ENCODE measurements at regions not wholly inside any gene's neighbourhood (a gene's known extent, or its start where the extent isn't known, plus 50 kb on each side); places are given as distances from the start of the nearest gene placed in this dataset.
"Not testable (repeated sequence)": the region's sequence is repeated elsewhere in the genome, so short reads cannot be mapped to it uniquely, and the experiment has no call there.

DNA sequence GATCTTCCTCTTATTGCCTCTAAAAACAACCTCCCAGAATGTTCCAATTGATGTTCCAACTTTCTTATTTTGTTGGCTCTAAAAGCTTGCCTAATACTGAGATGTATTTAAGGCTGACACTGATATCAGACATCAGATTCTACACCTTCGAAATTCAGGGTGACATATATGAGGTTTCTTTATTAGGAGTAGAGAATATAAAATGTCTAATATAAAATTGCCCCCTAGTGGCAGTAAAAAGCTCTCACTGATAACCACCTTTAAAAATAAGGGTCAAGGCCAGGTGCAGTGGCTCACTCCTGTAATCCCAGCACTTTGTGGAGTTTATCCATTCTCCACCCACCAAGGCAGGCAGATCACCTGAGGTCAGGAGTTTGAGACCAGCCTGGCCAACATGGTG lies 789.7 kb upstream of the SLC39A10 start:
- Histone ChIP-seq H3K36me3 (ENCODE audit: control insufficient read depth, low read depth, low read length) (no peaks in the 10 kb centered on the region), H3K27ac (ENCODE audit: low read length) (no peak overlapping the region)

DNA sequence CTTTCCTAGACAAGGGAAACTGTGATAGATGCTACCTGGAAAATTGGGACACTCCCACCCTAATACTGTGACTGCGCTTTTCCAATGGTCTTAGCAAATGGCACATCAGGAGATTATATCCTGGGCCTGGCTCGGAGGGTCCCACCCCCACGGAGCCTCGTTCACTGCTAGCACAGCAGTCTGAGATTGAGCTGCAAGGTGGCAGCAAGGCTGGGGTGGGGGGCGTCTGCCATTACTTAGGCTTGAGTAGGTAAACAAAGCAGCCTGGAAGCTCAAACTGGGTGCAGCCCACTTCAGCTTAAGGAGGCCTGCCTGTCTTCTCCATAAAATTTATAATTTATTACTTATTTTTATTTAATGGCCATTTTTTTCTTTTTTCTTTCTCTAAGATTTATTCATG lies 802.1 kb upstream of the SLC39A10 start:
- Histone ChIP-seq H3K9me3 (ENCODE audit: control insufficient read depth, low read depth, low read length) (no peaks in the 10 kb centered on the region), H3K27ac (ENCODE audit: low read length) (no peak overlapping the region), H3K36me3 (ENCODE audit: control insufficient read depth, low read depth, low read length) (no peaks in the 10 kb centered on the region), H3K4me1 (ENCODE audit: control insufficient read depth, low read depth, low read length) (no peaks in the 10 kb centered on the region), H3K4me3 (ENCODE audit: low read length) (no peak overlapping the region), H3K9ac (ENCODE audit: low read length) (no peak overlapping the region), H3K27me3 (ENCODE audit: control insufficient read depth, insufficient read depth, low read length) (no peaks in the 10 kb centered on the region)

More for the DNA sequence above, 789.7 kb upstream of the SLC39A10 start:
- no peaks in the 10 kb centered on the region for H3K4me1 ChIP-seq (ENCODE audit: control insufficient read depth, low read depth, low read length)
- H3K9me3 ChIP-seq (ENCODE audit: control insufficient read depth, low read depth, low read length) = no peaks in the 10 kb centered on the region
- H3K9ac ChIP-seq (ENCODE audit: low read length) = no peak overlapping the region
- H3K4me3 ChIP-seq (ENCODE audit: low read length) = no peak overlapping the region
- H3K27me3 ChIP-seq (ENCODE audit: control insufficient read depth, insufficient read depth, low read length) = no peaks in the 10 kb centered on the region

DNA sequence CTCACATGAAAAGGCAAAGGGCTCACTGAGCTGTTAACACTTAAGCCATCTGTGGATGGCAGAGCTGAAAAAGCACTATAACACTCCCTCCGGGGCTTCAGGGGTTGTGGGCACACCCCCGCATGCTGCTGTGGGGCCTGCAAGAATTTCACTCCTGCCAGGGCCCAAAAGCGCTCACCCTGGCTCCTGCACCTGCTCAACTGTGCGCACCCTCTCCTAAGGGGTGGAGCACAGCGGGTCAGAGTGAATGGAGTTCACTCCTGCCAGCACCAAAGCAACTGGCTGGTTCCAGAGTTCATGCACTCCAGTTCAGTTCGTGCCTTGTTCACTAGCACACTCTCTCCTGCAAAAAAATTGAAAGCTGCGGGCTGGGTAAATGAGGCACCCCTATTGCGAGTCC lies 814.2 kb upstream of the SLC39A10 start:
- Histone ChIP-seq H3K9ac (ENCODE audit: low read length) (no peak overlapping the region), H3K36me3 (ENCODE audit: control insufficient read depth, low read depth, low read length) (no peaks in the 10 kb centered on the region), H3K4me3 (ENCODE audit: low read length) (no peak overlapping the region), H3K27me3 (ENCODE audit: control insufficient read depth, insufficient read depth, low read length) (no peaks in the 10 kb centered on the region), H3K4me1 (ENCODE audit: control insufficient read depth, low read depth, low read length) (no peaks in the 10 kb centered on the region), H3K27ac (ENCODE audit: low read length) (no peak overlapping the region), H3K9me3 (ENCODE audit: control insufficient read depth, low read depth, low read length) (no peaks in the 10 kb centered on the region)

DNA sequence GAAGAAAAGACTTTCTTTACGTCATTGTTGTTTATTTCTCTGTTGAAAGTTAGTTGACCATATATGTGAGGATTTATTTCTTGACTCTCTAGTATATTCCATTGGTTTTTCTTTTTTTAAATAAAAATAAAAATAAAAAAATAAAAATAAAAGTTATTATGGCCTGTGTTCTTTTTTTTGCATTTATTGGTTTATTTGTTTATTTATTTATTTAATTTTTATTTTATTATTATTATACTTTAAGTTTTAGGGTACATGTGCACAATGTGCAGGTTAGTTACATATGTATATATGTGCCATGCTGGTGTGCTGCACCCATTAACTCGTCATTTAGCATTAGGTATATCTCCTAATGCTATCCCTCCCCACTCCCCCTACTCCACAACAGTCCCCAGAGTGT lies 822.7 kb upstream of the SLC39A10 start:
- H3K27me3 ChIP-seq (ENCODE audit: control insufficient read depth, insufficient read depth, low read length); H3K4me3 ChIP-seq (ENCODE audit: low read length); H3K4me1 ChIP-seq (ENCODE audit: control insufficient read depth, low read depth, low read length); H3K27ac ChIP-seq (ENCODE audit: low read length); H3K9ac ChIP-seq (ENCODE audit: low read length); H3K36me3 ChIP-seq (ENCODE audit: control insufficient read depth, low read depth, low read length); H3K9me3 ChIP-seq (ENCODE audit: control insufficient read depth, low read depth, low read length): not testable (repeated sequence)

DNA sequence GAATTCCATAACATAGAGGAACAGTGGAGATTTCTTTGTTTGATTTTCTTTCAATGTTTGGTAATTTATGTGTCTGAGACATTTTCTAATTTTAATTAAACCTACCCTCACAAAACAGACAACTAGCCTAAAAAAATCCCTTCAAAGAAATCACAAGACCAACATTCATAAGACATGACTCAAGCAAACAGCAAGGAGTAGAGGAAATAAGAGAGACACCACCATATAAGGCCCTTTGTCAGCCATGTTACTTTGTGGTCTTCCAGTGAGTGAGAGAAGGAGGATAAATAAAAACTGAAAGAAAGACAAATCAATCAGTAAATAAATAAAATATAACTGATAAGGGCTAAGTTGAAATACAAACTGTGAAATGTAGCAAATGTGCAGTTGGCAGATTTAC lies 830.8 kb upstream of the SLC39A10 start:
- Histone ChIP-seq H3K36me3 (ENCODE audit: control insufficient read depth, low read depth, low read length) (no peaks in the 10 kb centered on the region), H3K9ac (ENCODE audit: low read length) (no peak overlapping the region), H3K4me1 (ENCODE audit: control insufficient read depth, low read depth, low read length) (no peaks in the 10 kb centered on the region), H3K27ac (ENCODE audit: low read length) (no peak overlapping the region), H3K9me3 (ENCODE audit: control insufficient read depth, low read depth, low read length) (no peaks in the 10 kb centered on the region), H3K27me3 (ENCODE audit: control insufficient read depth, insufficient read depth, low read length) (no peaks in the 10 kb centered on the region), H3K4me3 (ENCODE audit: low read length) (no peak overlapping the region)

DNA sequence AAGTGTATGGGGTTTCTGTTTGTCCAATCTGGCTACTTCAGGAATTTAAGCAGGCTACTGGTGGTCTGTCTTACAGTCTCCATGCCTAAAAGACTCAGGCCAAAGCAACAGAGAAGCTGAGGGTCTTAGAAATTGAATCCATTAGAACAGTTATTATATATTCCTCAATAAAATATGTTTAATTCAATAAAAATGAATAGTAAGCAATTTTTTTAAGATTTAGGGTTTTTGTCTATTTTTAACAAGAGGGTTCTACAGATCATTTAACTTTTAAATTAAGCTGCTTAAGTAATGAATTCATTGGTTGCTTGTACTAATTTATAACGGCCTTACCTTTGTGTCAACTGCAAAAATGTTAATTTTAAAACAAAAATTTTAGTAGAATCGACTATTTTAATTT lies 832.6 kb upstream of the SLC39A10 start:
- H3K27ac ChIP-seq (ENCODE audit: low read length) = no peak overlapping the region
- no peak overlapping the region for H3K4me3 ChIP-seq (ENCODE audit: low read length)
- H3K27me3 ChIP-seq (ENCODE audit: control insufficient read depth, insufficient read depth, low read length) = no peaks in the 10 kb centered on the region
- H3K36me3 ChIP-seq (ENCODE audit: control insufficient read depth, low read depth, low read length) = no peaks in the 10 kb centered on the region
- H3K9me3 ChIP-seq (ENCODE audit: control insufficient read depth, low read depth, low read length) = no peaks in the 10 kb centered on the region
- no peaks in the 10 kb centered on the region for H3K4me1 ChIP-seq (ENCODE audit: control insufficient read depth, low read depth, low read length)
- H3K9ac ChIP-seq (ENCODE audit: low read length) = no peak overlapping the region

DNA sequence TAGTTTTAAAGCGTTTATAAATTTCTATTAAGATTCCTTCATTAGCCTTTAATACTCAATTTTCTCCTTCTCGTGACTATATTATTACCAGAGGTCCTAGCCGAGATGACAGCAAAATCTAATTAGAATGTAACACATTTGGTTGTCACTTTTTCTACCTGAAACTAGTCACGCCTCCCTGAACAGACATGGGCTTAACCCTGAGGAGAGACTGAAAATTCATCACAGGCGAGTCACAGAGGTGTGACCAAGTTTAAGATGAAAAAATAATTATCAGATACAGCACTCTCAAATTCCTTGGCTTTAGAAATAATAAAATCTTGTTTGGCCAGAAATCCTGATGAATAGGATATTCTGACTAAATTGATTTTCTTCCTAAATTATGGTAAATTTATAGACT lies 834.4 kb upstream of the SLC39A10 start:
- Histone ChIP-seq H3K27me3 (ENCODE audit: control insufficient read depth, insufficient read depth, low read length) (no peaks in the 10 kb centered on the region), H3K4me1 (ENCODE audit: control insufficient read depth, low read depth, low read length) (no peaks in the 10 kb centered on the region), H3K4me3 (ENCODE audit: low read length) (no peak overlapping the region), H3K36me3 (ENCODE audit: control insufficient read depth, low read depth, low read length) (no peaks in the 10 kb centered on the region), H3K27ac (ENCODE audit: low read length) (no peak overlapping the region), H3K9me3 (ENCODE audit: control insufficient read depth, low read depth, low read length) (no peaks in the 10 kb centered on the region), H3K9ac (ENCODE audit: low read length) (no peak overlapping the region)

DNA sequence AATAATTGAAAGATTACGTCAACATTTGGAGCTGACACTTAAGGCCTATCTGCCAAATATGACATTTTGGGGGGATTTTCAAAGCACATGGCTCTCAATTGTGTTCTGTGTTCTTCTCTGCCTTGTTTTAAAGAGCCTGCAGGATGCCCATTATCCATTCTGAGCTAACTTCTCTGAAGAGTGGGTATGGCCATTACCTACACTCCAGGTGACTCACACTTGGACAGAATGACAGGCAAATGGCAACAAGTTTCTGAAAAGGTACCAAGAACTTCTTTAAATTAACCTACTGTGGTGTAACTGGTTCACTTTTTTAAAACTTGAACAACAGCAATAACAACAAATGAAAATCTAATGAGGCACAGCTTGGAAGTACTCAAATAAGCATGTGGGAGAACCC lies 834.9 kb upstream of the SLC39A10 start:
- H3K4me1 ChIP-seq (ENCODE audit: control insufficient read depth, low read depth, low read length) = no peaks in the 10 kb centered on the region
- H3K36me3 ChIP-seq (ENCODE audit: control insufficient read depth, low read depth, low read length) = no peaks in the 10 kb centered on the region
- H3K27ac ChIP-seq (ENCODE audit: low read length) = no peak overlapping the region
- no peak overlapping the region for H3K4me3 ChIP-seq (ENCODE audit: low read length)
- H3K9ac ChIP-seq (ENCODE audit: low read length) = no peak overlapping the region
- no peaks in the 10 kb centered on the region for H3K27me3 ChIP-seq (ENCODE audit: control insufficient read depth, insufficient read depth, low read length)
- no peaks in the 10 kb centered on the region for H3K9me3 ChIP-seq (ENCODE audit: control insufficient read depth, low read depth, low read length)

DNA sequence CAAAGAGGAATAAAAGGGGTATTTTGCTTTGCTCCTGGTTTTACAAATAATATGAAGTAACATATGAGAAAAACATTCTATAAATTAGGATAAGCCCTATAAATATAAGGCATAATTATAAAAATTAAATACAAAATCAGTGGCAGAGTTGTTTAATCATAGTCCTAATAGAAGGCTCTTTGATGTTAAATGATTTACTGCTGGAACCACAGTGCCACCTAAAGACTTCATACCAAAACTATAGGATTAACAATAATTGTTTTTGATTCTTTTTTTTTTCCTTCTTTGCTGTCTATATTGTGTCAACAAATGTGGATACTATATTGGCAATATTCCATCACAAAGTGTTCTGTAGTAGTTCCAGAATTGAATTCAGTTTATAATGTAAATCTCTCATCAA lies 837.7 kb upstream of the SLC39A10 start:
- H3K4me1 ChIP-seq (ENCODE audit: control insufficient read depth, low read depth, low read length) = no peaks in the 10 kb centered on the region
- no peaks in the 10 kb centered on the region for H3K9me3 ChIP-seq (ENCODE audit: control insufficient read depth, low read depth, low read length)
- no peak overlapping the region for H3K4me3 ChIP-seq (ENCODE audit: low read length)
- no peak overlapping the region for H3K9ac ChIP-seq (ENCODE audit: low read length)
- no peak overlapping the region for H3K27ac ChIP-seq (ENCODE audit: low read length)
- H3K36me3 ChIP-seq (ENCODE audit: control insufficient read depth, low read depth, low read length) = no peaks in the 10 kb centered on the region
- H3K27me3 ChIP-seq (ENCODE audit: control insufficient read depth, insufficient read depth, low read length) = no peaks in the 10 kb centered on the region

DNA sequence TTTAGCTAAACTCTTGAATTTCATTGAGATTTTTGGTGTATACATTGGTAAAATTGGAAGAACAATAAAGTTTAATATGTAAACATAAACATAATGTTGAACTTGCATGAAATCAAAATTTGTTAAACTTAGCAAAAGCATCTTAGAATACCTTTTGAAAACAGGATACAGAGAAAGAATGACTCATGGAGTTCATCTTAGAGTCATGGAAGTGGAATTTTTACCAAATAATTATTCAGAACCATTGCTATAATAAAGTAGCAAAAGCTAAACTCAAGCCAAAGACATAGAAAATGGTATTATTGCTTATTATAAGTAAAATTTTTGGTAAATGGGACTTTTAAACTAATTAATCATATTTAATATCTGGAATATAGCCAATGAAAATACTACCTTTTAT lies 841.6 kb upstream of the SLC39A10 start:
- no peak overlapping the region for H3K9ac ChIP-seq (ENCODE audit: low read length)
- no peak overlapping the region for H3K27ac ChIP-seq (ENCODE audit: low read length)
- H3K4me3 ChIP-seq (ENCODE audit: low read length) = no peak overlapping the region
- no peaks in the 10 kb centered on the region for H3K9me3 ChIP-seq (ENCODE audit: control insufficient read depth, low read depth, low read length)
- no peaks in the 10 kb centered on the region for H3K4me1 ChIP-seq (ENCODE audit: control insufficient read depth, low read depth, low read length)
- H3K36me3 ChIP-seq (ENCODE audit: control insufficient read depth, low read depth, low read length) = no peaks in the 10 kb centered on the region
- no peaks in the 10 kb centered on the region for H3K27me3 ChIP-seq (ENCODE audit: control insufficient read depth, insufficient read depth, low read length)

DNA sequence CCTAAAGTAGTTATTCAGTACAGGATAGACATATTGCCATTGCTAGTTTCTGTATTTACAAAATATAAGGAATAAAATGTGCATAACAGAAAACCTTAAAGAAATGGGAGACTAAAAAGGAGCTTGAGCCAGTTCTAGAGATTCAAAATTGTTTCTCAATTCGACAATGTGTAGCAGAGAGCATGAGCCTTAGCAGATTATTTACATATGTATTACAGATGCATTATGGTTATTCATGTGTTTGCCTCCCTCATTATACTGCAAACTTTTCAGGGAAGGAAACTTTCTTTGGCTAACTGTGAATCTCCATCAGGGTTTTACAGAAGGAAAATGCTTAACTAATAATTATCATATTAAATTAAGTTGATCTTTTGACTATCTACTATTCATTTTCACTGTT lies 854.4 kb upstream of the SLC39A10 start:
- Histone ChIP-seq H3K9ac (ENCODE audit: low read length) (no peak overlapping the region), H3K27me3 (ENCODE audit: control insufficient read depth, insufficient read depth, low read length) (no peaks in the 10 kb centered on the region), H3K27ac (ENCODE audit: low read length) (no peak overlapping the region), H3K9me3 (ENCODE audit: control insufficient read depth, low read depth, low read length) (no peaks in the 10 kb centered on the region), H3K36me3 (ENCODE audit: control insufficient read depth, low read depth, low read length) (no peaks in the 10 kb centered on the region), H3K4me3 (ENCODE audit: low read length) (no peak overlapping the region), H3K4me1 (ENCODE audit: control insufficient read depth, low read depth, low read length) (no peaks in the 10 kb centered on the region)

DNA sequence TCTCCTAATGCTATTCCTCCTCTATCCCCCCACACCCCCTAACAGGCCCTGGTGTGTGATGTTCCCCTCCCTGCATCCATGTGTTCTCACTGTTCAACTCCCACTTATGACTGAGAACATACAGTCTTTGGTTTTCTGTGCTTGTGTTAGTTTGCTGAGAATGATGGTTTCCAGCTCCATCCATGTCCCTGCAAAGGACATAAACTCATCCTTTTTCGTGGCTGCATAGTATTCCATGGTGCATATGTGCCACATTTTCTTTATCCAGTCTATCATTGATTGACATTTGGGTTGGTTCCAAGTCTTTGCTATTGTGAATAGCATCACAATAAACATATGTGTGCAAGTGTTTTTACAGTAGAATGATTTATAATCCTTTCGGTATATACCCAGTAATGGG lies 870.0 kb upstream of the SLC39A10 start:
- not testable (repeated sequence) for H3K36me3 ChIP-seq (ENCODE audit: control insufficient read depth, low read depth, low read length); H3K27me3 ChIP-seq (ENCODE audit: control insufficient read depth, insufficient read depth, low read length); H3K9ac ChIP-seq (ENCODE audit: low read length); H3K4me3 ChIP-seq (ENCODE audit: low read length); H3K4me1 ChIP-seq (ENCODE audit: control insufficient read depth, low read depth, low read length); H3K9me3 ChIP-seq (ENCODE audit: control insufficient read depth, low read depth, low read length); H3K27ac ChIP-seq (ENCODE audit: low read length)

DNA sequence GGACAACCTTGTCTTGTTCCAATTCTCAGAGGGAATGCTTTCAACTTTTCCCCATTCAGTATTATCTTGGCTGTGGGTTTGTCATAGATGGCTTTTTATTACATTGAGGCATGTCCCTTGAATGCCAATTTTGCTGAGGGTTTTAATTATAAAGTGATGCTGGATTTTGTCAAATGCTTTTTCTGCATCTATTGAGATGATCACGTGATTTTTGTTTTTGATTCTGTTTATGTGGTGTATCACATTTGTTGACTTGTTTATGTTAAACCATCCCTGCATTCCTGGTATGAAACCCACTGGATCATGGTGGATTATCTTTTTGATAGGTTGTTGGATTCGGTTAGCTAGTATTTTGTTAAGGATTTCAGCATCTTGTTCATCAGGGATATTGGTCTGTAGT lies 885.6 kb upstream of the SLC39A10 start:
- not testable (repeated sequence) for H3K4me1 ChIP-seq (ENCODE audit: control insufficient read depth, low read depth, low read length); H3K9me3 ChIP-seq (ENCODE audit: control insufficient read depth, low read depth, low read length); H3K27me3 ChIP-seq (ENCODE audit: control insufficient read depth, insufficient read depth, low read length); H3K9ac ChIP-seq (ENCODE audit: low read length); H3K4me3 ChIP-seq (ENCODE audit: low read length); H3K27ac ChIP-seq (ENCODE audit: low read length); H3K36me3 ChIP-seq (ENCODE audit: control insufficient read depth, low read depth, low read length)
